WERI-Rb-1 (cell line): ENCODE measurements at regions not wholly inside any gene's neighbourhood (a gene's known extent, or its start where the extent isn't known, plus 50 kb on each side); places are given as distances from the start of the nearest gene placed in this dataset.

Source experiments
- DNase-seq: peaks from one replicate; pipeline ENCODE4 v3.0.0-alpha.2; 2020
- H3K27ac ChIP-seq: fragments of 250-450 bp; sonication (Bioruptor Pico); 2 replicates; pipeline ENCODE4 v1.5.1; 2020; ENCODE audit warnings: mild to moderate bottlenecking, moderate library complexity
- H3K27me3 ChIP-seq: fragments of 250-450 bp; sonication (Bioruptor Pico); 2 replicates; pipeline ENCODE4 v1.5.1; 2021; ENCODE audit warnings: mild to moderate bottlenecking, low read depth, moderate library complexity; ENCODE audit not compliant: insufficient read depth, severe bottlenecking
- H3K36me3 ChIP-seq: fragments of 250-450 bp; sonication (Bioruptor Pico); 2 replicates; pipeline ENCODE4 v1.5.1; 2020; ENCODE audit warnings: mild to moderate bottlenecking, moderate library complexity
- H3K4me3 ChIP-seq: 2 replicates; pipeline ENCODE4 v1.5.1; 2011; ENCODE audit warnings: low read depth, mild to moderate bottlenecking, control low read depth, low read length
- H3K9me3 ChIP-seq: fragments of 250-450 bp; sonication (Bioruptor Pico); 2 replicates; pipeline ENCODE4 v1.5.1; 2021; ENCODE audit warnings: mild to moderate bottlenecking, moderate library complexity; ENCODE audit not compliant: severe bottlenecking
- CTCF ChIP-seq: IDR thresholded peaks from 2 replicates; pipeline ENCODE4 v1.5.1; 2011; ENCODE audit warnings: low read depth, mild to moderate bottlenecking, control low read depth, inconsistent platforms, low read length

GRCh38 chr6:41404182-41404845, 68.9 kb downstream of the NCR2 start:
- Histone ChIP-seq H3K9me3 (peaks cover 8% of the 10 kb centered on the region), H3K27me3 (no peaks in the 10 kb centered on the region), H3K4me3 (no peak overlapping the region), H3K27ac (no peak overlapping the region), H3K36me3 (no peaks in the 10 kb centered on the region)
- no peak for DNase-seq
- no peak for TF ChIP-seq CTCF

GRCh38 chr6:41405941-41406727, 70.7 kb downstream of the NCR2 start:
- Histone ChIP-seq H3K9me3 (peaks cover 5% of the 10 kb centered on the region), H3K27ac (peak overlapping the region; percentile 82), H3K36me3 (no peaks in the 10 kb centered on the region), H3K27me3 (no peaks in the 10 kb centered on the region), H3K4me3 (no peak overlapping the region)
- 0 out of 2 replicates have a peak, but pooled peaks have one; percentile 3 for TF ChIP-seq CTCF
- peak; percentile 58 for DNase-seq

GRCh38 chr6:41406728-41407489, 71.5 kb downstream of the NCR2 start:
- DNase-seq: no peak
- peak overlapping the region; percentile 82 for H3K27ac ChIP-seq
- H3K27me3 ChIP-seq: no peaks in the 10 kb centered on the region
- H3K4me3 ChIP-seq: no peak overlapping the region
- H3K9me3 ChIP-seq: no peaks in the 10 kb centered on the region
- no peaks in the 10 kb centered on the region for H3K36me3 ChIP-seq
- TF ChIP-seq CTCF: no peak

- H3K9me3 ChIP-seq: no peaks in the 10 kb centered on the region
- DNase-seq: no peak
- H3K36me3 ChIP-seq: no peaks in the 10 kb centered on the region
- no peaks in the 10 kb centered on the region for H3K27me3 ChIP-seq
- H3K27ac ChIP-seq: peak overlapping the region; percentile 82
- H3K4me3 ChIP-seq: no peak overlapping the region
- no peak for TF ChIP-seq CTCF
These were observed 73.2 kb downstream of the NCR2 start for GRCh38 chr6:41408576-41408975.

- Histone ChIP-seq H3K4me3 (no peak overlapping the region), H3K36me3 (no peaks in the 10 kb centered on the region), H3K27ac (peak overlapping the region; percentile 82; the same call in 1 of the 2 replicates), H3K27me3 (no peaks in the 10 kb centered on the region), H3K9me3 (no peaks in the 10 kb centered on the region)
- no peak for DNase-seq
- TF ChIP-seq CTCF: no peak
These were observed 73.6 kb downstream of the NCR2 start for GRCh38 chr6:41408982-41409381.
